Thyroid gland (tissue), 4 donors: ENCODE measurements at regions not wholly inside any gene's neighbourhood (a gene's known extent, or its start where the extent isn't known, plus 50 kb on each side); places are given as distances from the start of the nearest gene placed in this dataset.

Source experiments
- POLR2A ChIP-seq, 2 donors: fragments of 450-650 bp; IDR thresholded peaks; one replicate each; pipeline ENCODE4 v1.6.1; 2017; ENCODE audit warnings: antibody characterized with exemption in 2 of 2, mild to moderate bottlenecking in 2 of 2, moderate library complexity in 1 of 2
- TF ChIP-seq, protein P1 (sequence below), 6 experiments: fragments of 200-600 bp in 3 of 6; fragments of 450-650 bp in 3 of 6; sonication (generic) in 3 of 6; IDR thresholded peaks; one replicate each; pipeline ENCODE4 v1.5.1; 2016 to 2019; ENCODE audit warnings: antibody characterized with exemption in 6 of 6, mild to moderate bottlenecking in 2 of 6, inconsistent platforms in 1 of 6, moderate library complexity in 1 of 6

DNA sequence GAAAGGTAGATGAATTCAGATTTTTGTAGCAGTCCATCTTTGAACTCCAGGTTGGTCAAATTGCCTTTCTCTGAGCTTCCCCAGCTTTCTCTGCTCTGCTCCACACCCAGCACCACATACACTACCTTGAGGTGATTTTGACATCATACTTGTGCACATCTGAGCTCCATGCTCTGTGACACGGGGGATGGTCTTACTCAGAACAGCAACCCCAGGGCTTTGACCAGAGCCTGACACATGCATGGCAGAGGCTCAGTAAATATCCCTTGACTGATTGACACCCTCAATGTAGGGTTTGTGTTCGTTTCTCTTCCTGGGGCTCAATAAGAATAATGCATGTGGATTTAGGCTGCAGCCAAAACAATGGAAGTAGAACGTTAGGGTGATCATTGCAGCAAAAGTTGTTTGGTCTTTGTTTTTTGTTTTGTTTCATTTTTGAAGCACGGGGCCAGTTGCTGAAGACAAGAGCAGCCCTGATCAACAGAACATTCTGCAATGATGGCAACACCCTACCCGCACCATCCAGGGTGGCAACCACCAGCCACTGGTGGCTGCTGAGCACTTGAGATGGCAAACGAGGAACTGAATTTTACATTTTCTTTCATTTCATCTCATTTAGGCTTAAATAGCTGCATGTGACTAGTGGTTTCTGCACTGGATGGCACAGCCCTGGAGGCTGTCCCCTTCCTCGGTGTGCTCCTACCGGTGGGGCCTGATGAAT is 224.8 kb upstream of the TNRC6C start:
- TF ChIP-seq, protein P1, sequence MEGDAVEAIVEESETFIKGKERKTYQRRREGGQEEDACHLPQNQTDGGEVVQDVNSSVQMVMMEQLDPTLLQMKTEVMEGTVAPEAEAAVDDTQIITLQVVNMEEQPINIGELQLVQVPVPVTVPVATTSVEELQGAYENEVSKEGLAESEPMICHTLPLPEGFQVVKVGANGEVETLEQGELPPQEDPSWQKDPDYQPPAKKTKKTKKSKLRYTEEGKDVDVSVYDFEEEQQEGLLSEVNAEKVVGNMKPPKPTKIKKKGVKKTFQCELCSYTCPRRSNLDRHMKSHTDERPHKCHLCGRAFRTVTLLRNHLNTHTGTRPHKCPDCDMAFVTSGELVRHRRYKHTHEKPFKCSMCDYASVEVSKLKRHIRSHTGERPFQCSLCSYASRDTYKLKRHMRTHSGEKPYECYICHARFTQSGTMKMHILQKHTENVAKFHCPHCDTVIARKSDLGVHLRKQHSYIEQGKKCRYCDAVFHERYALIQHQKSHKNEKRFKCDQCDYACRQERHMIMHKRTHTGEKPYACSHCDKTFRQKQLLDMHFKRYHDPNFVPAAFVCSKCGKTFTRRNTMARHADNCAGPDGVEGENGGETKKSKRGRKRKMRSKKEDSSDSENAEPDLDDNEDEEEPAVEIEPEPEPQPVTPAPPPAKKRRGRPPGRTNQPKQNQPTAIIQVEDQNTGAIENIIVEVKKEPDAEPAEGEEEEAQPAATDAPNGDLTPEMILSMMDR (IDR thresholded peaks at IDR 0.05): no peak
- TF ChIP-seq POLR2A (IDR thresholded peaks at IDR 0.05): no peak
